HG03521 (cell line): ENCODE measurements at regions not wholly inside any gene's neighbourhood (a gene's known extent, or its start where the extent isn't known, plus 50 kb on each side); places are given as distances from the start of the nearest gene placed in this dataset.

ENCODE experiments used
- ATAC-seq: cut with Tn5 transposase; IDR thresholded peaks from one replicate; pipeline ENCODE4 v1.9.1; 2021; ENCODE audit warnings: mild to moderate bottlenecking, moderate library complexity; ENCODE audit not compliant: unreplicated experiment

- ATAC-seq, result no peak
These were observed 208.7 kb downstream of the CYP26B1 start for GRCh38 chr2:71938659-71939587.

- no peak for ATAC-seq
These were observed 209.6 kb downstream of the CYP26B1 start for GRCh38 chr2:71938108-71938507.

GRCh38 chr2:71937396-71937795 lies 210.3 kb downstream of the CYP26B1 start:
- no peak for ATAC-seq

- no peak for ATAC-seq
These were observed 211.3 kb downstream of the CYP26B1 start for GRCh38 chr2:71936076-71937030.

- ATAC-seq, result no peak
These were observed 212.3 kb downstream of the CYP26B1 start for GRCh38 chr2:71935262-71935848.

GRCh38 chr2:71934595-71935261 lies 212.9 kb downstream of the CYP26B1 start:
- no peak for ATAC-seq

GRCh38 chr2:71934320-71934593 lies 213.4 kb downstream of the CYP26B1 start:
- no peak for ATAC-seq

- ATAC-seq, result no peak
These were observed 214.0 kb downstream of the CYP26B1 start for GRCh38 chr2:71933467-71934319.

- ATAC-seq, result no peak
These were observed 214.7 kb downstream of the CYP26B1 start for GRCh38 chr2:71932780-71933466.

- no peak for ATAC-seq
These were observed 215.5 kb downstream of the CYP26B1 start for GRCh38 chr2:71932037-71932779.

GRCh38 chr2:71930049-71930681 lies 217.5 kb downstream of the CYP26B1 start:
- no peak for ATAC-seq

- no peak for ATAC-seq
These were observed 218.2 kb downstream of the CYP26B1 start for GRCh38 chr2:71929482-71929772.

- no peak for ATAC-seq
These were observed 218.8 kb downstream of the CYP26B1 start for GRCh38 chr2:71928734-71929481.

GRCh38 chr2:71927757-71928715 lies 219.6 kb downstream of the CYP26B1 start:
- no peak for ATAC-seq

GRCh38 chr2:71926876-71927756 lies 220.5 kb downstream of the CYP26B1 start:
- ATAC-seq, result no peak

GRCh38 chr2:71926089-71926447 lies 221.6 kb downstream of the CYP26B1 start:
- no peak for ATAC-seq
